ENCODE measurements at regions not wholly inside any gene's neighbourhood (a gene's known extent, or its start where the extent isn't known, plus 50 kb on each side); places are given as distances from the start of the nearest gene placed in this dataset.

- Mint-ChIP-seq H3K4me3 (no peak overlapping the region), H3K36me3 (no peaks in the 10 kb centered on the region), H3K9me3 (peaks cover 5% of the 10 kb centered on the region; the same call in 1 of the 2 replicates), H3K27me3 (ENCODE audit: low read depth) (no peaks in the 10 kb centered on the region; the same call in 1 of the 2 replicates), H3K4me1 (peaks cover 2% of the 10 kb centered on the region), H3K27ac (no peak overlapping the region)
- ChIA-PET POLR2A (no interaction called here), CTCF (no interaction called here)
- ATAC-seq (no peak), DNase-seq (ENCODE audit: low spot score) (no peak)
- TF ChIP-seq HMGA2 (CRISPR knock-in tag; IDR thresholded peaks at IDR 0.05) (no peak), HMGXB4 (CRISPR knock-in tag; IDR thresholded peaks at IDR 0.05) (no peak), SMAD4 (CRISPR knock-in tag; IDR thresholded peaks at IDR 0.05) (no peak), ATF6 (CRISPR knock-in tag; IDR thresholded peaks at IDR 0.05) (no peak), ETV6 (CRISPR knock-in tag; IDR thresholded peaks at IDR 0.05) (no peak), ZNF671 (CRISPR knock-in tag; IDR thresholded peaks at IDR 0.05) (no peak), ZSCAN18 (CRISPR knock-in tag; IDR thresholded peaks at IDR 0.05) (no peak), RORB (CRISPR knock-in tag; IDR thresholded peaks at IDR 0.05) (no peak), ESRRA (CRISPR knock-in tag; IDR thresholded peaks at IDR 0.05; ENCODE audit: borderline replicate concordance) (no peak), ZNF532 (CRISPR knock-in tag; IDR thresholded peaks at IDR 0.05; ENCODE audit: borderline replicate concordance) (no peak), NR1H2 (CRISPR knock-in tag; IDR thresholded peaks at IDR 0.05) (no peak), CBFB (CRISPR knock-in tag; IDR thresholded peaks at IDR 0.05; ENCODE audit: low read depth) (no peak)
Measured at GRCh38 chr9:99431103-99431502, 209.0 kb downstream of the SEC61B start.

GRCh38 chr9:99432075-99432474, 210.0 kb downstream of the SEC61B start:
- TF ChIP-seq RELA (CRISPR knock-in tag; IDR thresholded peaks at IDR 0.05; ENCODE audit: borderline replicate concordance) = no peak
- TF ChIP-seq ATF3 (CRISPR knock-in tag; conservative IDR thresholded peaks at IDR 0.05) = no peak
- TF ChIP-seq FOXK1 (CRISPR knock-in tag; IDR thresholded peaks at IDR 0.05) = no peak
- H3K4me3 Mint-ChIP-seq = no peak overlapping the region
- POLR2A ChIA-PET = no interaction called here
- ATAC-seq = no peak
- peaks cover 11% of the 10 kb centered on the region for H3K4me1 Mint-ChIP-seq
- no peak for DNase-seq (ENCODE audit: low spot score)
- peaks cover 5% of the 10 kb centered on the region; the same call in 1 of the 2 replicates for H3K9me3 Mint-ChIP-seq
- CTCF ChIA-PET = no interaction called here
- H3K36me3 Mint-ChIP-seq = no peaks in the 10 kb centered on the region
- no peak overlapping the region for H3K27ac Mint-ChIP-seq
- no peaks in the 10 kb centered on the region; the same call in 1 of the 2 replicates for H3K27me3 Mint-ChIP-seq (ENCODE audit: low read depth)

Measured in WTC11 (cell line).